Adrenal gland (tissue), 9 donors: ENCODE measurements at regions not wholly inside any gene's neighbourhood (a gene's known extent, or its start where the extent isn't known, plus 50 kb on each side); places are given as distances from the start of the nearest gene placed in this dataset.

ENCODE experiments used
- DNase-seq, 7 donors: peaks; one replicate each; pipeline ENCODE4 v3.0.0-alpha.2; 2019 to 2020
- H3K27ac ChIP-seq, 5 donors: fragments of 200-600 bp; sonication (generic) in 4 of 5; 1 replicate in 3 of 5; 2 replicates in 2 of 5; pipeline versions ENCODE4 v1.5.1 to v1.8.0; 2016 to 2020; ENCODE audit warnings: mild to moderate bottlenecking in 1 of 5
- H3K27me3 ChIP-seq: fragments of 200-600 bp; 2 replicates; pipeline ENCODE4 v1.8.0; 2021
- H3K36me3 ChIP-seq, 2 donors: fragments of 200-600 bp; replicated peaks in 1 of 2; 1 replicate in 1 of 2; 2 replicates in 1 of 2; pipeline versions ENCODE4 v1.5.1 to v1.8.0; 2018 to 2022
- H3K4me1 ChIP-seq, 2 donors: fragments of 200-600 bp; replicated peaks in 1 of 2; 1 replicate in 1 of 2; 2 replicates in 1 of 2; pipeline versions ENCODE4 v1.5.1 to v1.8.0; 2018 to 2021
- H3K4me3 ChIP-seq, 4 donors: fragments of 200-600 bp; sonication (generic) in 3 of 4; one replicate each; pipeline ENCODE4 v1.5.1; 2016 to 2018
- H3K9me3 ChIP-seq, 3 donors: fragments of 200-600 bp; sonication (generic) in 1 of 3; replicated peaks in 1 of 3; 1 replicate in 2 of 3; 2 replicates in 1 of 3; pipeline versions ENCODE4 v1.5.1 to v1.8.0; 2016 to 2021
- CTCF ChIP-seq, 6 experiments: fragments of 450-650 bp in 4 of 6; fragments of 200-600 bp in 2 of 6; sonication (generic) in 1 of 6; IDR thresholded peaks; 1 replicate in 5 of 6; 2 replicates in 1 of 6; pipeline versions ENCODE4 v1.5.1 to v1.8.0; 2016 to 2021; ENCODE audit warnings: antibody characterized with exemption in 6 of 6, mild to moderate bottlenecking in 2 of 6, moderate library complexity in 1 of 6
- POLR2A ChIP-seq, 2 donors: fragments of 450-650 bp; IDR thresholded peaks; one replicate each; pipeline ENCODE4 v1.6.1; 2017; ENCODE audit warnings: antibody characterized with exemption in 2 of 2, mild to moderate bottlenecking in 2 of 2, moderate library complexity in 1 of 2
- WGBS, 4 donors: extraction: QIAGEN DNeasy Blood & Tissue Kit in 2 of 4; methylation state at CpG; one replicate each; pipeline versions ENCODE4 v1.1.5 to v1.1.7; 2013 to 2017; 5-methylcytosine and 5-hydroxymethylcytosine counted together
- intact Hi-C, 2 donors: fragments of 100-400 bp; cut with DNase I; formaldehyde crosslinking; loops; one replicate each; pipeline versions ENCODE4 v1.14.1 to v1.15.0; 2022 to 2023
- donor health status: healthy with polysubstance abuse.
- donor health status: Bipolar disorder and iron deficiency.
- donor health status: DM: yes; HTN: yes; CAD: no.
- donor health status: DM: no; HTN: no; CAD: no.
- donor health status: DM: no; HTN: no; CAD: no.

- Histone ChIP-seq H3K27me3 (no peaks in the 10 kb centered on the region), H3K36me3 (no peaks in the 10 kb centered on the region), H3K27ac (no peak overlapping the region), H3K4me3 (no peak overlapping the region), H3K9me3 (no peaks in the 10 kb centered on the region), H3K4me1 (no peaks in the 10 kb centered on the region)
- TF ChIP-seq POLR2A (IDR thresholded peaks at IDR 0.05) (no peak), CTCF (IDR thresholded peaks at IDR 0.05) (no peak)
- DNase-seq, result no peak
- WGBS, 4 donors, result 58 to 67% (median 65%) methylated on average over 2 of the region's 2 CpGs
- intact Hi-C loops, result no loop called here
Measured at GRCh38 chr10:65325913-65326312, 1599.9 kb upstream of the LRRTM3 start.

- H3K27me3 ChIP-seq, result no peaks in the 10 kb centered on the region
Measured at GRCh38 chr10:65328486-65328885, 1597.3 kb upstream of the LRRTM3 start.

GRCh38 chr10:65335311-65335710 is 1590.5 kb upstream of the LRRTM3 start:
- WGBS, 4 donors, result 77 to 88% (median 87%) methylated on average over 2 of the region's 2 CpGs
- DNase-seq, result no peak
- TF ChIP-seq POLR2A (IDR thresholded peaks at IDR 0.05) (no peak), CTCF (IDR thresholded peaks at IDR 0.05) (no peak)
- H3K9me3 ChIP-seq, result peaks cover 0 to 7% (median 0%) of the 10 kb centered on the region in 3 donors
- H3K36me3 ChIP-seq, result no peaks in the 10 kb centered on the region
- H3K4me3 ChIP-seq, result no peak overlapping the region
- intact Hi-C loops, result no loop called here
- H3K27ac ChIP-seq, result no peak overlapping the region
- H3K4me1 ChIP-seq, result no peaks in the 10 kb centered on the region
- H3K27me3 ChIP-seq, result no peaks in the 10 kb centered on the region

More at GRCh38 chr10:65328486-65328885, 1597.3 kb upstream of the LRRTM3 start:
- Histone ChIP-seq H3K27ac (no peak overlapping the region), H3K36me3 (no peaks in the 10 kb centered on the region), H3K4me3 (no peak overlapping the region), H3K4me1 (no peaks in the 10 kb centered on the region), H3K9me3 (no peaks in the 10 kb centered on the region)
- TF ChIP-seq CTCF (IDR thresholded peaks at IDR 0.05) (no peak), POLR2A (IDR thresholded peaks at IDR 0.05) (no peak)
- DNase-seq, result no peak
- intact Hi-C loops, result no loop called here

GRCh38 chr10:65340340-65340739 is 1585.5 kb upstream of the LRRTM3 start:
- 86 to 89% (median 89%) methylated on average over 1 of the region's 1 CpG for WGBS, 4 donors
- no peak for TF ChIP-seq POLR2A (IDR thresholded peaks at IDR 0.05)
- no peak for TF ChIP-seq CTCF (IDR thresholded peaks at IDR 0.05)
- no peaks in the 10 kb centered on the region for H3K36me3 ChIP-seq
- intact Hi-C loops, result no loop called here
- H3K9me3 ChIP-seq, result peaks cover 0 to 7% (median 0%) of the 10 kb centered on the region in 3 donors
- no peak for DNase-seq
- no peak overlapping the region for H3K4me3 ChIP-seq
- H3K4me1 ChIP-seq, result peaks cover 5 to 6% of the 10 kb centered on the region in 2 donors
- H3K27me3 ChIP-seq, result no peaks in the 10 kb centered on the region
- H3K27ac ChIP-seq, result no peak overlapping the region
